ENCODE measurements at regions not wholly inside any gene's neighbourhood (a gene's known extent, or its start where the extent isn't known, plus 50 kb on each side); places are given as distances from the start of the nearest gene placed in this dataset.

DNA sequence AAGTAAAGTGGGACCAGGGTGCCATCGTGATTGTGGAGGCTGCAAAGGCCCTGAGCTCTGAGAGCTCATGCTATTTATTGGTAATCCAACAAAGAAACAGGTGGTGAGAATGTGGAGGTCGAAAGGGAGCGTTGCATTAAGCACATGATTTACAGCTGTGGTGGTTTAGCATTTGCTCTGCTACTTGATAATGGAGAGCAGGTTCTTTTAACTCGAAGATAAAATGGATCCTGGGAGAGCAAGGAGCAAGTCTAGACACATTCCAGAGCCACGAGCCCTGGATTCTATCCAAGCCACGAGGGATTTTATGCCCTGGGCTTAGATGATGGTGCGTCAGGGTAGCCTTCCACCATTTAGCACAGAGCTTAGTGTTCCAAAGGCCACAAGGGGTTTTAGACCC lies 1710.1 kb upstream of the CDH9 start:
- Histone ChIP-seq H3K4me2 (ENCODE audit: extremely low read depth, insufficient read depth, low read length) (no peak overlapping the region), H3K4me1 (ENCODE audit: control insufficient read depth, extremely low read depth, insufficient read depth, low read length) (no peaks in the 10 kb centered on the region), H3K9me3 (ENCODE audit: control insufficient read depth, insufficient read depth, low read depth, low read length) (no peaks in the 10 kb centered on the region), H3K27me3 (ENCODE audit: control insufficient read depth, insufficient read depth, low read length) (no peaks in the 10 kb centered on the region), H3K36me3 (ENCODE audit: control insufficient read depth, insufficient read depth, low read length) (no peaks in the 10 kb centered on the region), H3K79me2 (ENCODE audit: control insufficient read depth, insufficient read depth, low read length) (no peaks in the 10 kb centered on the region), H4K20me1 (ENCODE audit: control insufficient read depth, extremely low read depth, insufficient read depth, low read length) (no peaks in the 10 kb centered on the region), H2AFZ (ENCODE audit: low read length) (no peak overlapping the region), H3K4me3 (replicated peaks in 1 of 4; ENCODE audit: control extremely low read depth in 1 of 4, insufficient read depth in 1 of 4, low read depth in 3 of 4, low read length in 4 of 4) (no peak overlapping the region), H3K9ac (ENCODE audit: insufficient read depth, low read length) (no peak overlapping the region), H3K27ac (ENCODE audit: insufficient read depth, low read length) (no peak overlapping the region)
- TF ChIP-seq EZH2 (IDR thresholded peaks at IDR 0.05; ENCODE audit: low read length, missing control alignments): no peak
- TF ChIP-seq, protein P1, sequence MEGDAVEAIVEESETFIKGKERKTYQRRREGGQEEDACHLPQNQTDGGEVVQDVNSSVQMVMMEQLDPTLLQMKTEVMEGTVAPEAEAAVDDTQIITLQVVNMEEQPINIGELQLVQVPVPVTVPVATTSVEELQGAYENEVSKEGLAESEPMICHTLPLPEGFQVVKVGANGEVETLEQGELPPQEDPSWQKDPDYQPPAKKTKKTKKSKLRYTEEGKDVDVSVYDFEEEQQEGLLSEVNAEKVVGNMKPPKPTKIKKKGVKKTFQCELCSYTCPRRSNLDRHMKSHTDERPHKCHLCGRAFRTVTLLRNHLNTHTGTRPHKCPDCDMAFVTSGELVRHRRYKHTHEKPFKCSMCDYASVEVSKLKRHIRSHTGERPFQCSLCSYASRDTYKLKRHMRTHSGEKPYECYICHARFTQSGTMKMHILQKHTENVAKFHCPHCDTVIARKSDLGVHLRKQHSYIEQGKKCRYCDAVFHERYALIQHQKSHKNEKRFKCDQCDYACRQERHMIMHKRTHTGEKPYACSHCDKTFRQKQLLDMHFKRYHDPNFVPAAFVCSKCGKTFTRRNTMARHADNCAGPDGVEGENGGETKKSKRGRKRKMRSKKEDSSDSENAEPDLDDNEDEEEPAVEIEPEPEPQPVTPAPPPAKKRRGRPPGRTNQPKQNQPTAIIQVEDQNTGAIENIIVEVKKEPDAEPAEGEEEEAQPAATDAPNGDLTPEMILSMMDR (conservative IDR thresholded peaks at IDR 0.05 in 1 of 2, IDR thresholded peaks at IDR 0.05 in 1 of 2; ENCODE audit: low read depth in 1 of 2, low read length in 2 of 2): no peak
- peak in 1 of 2 donors; percentile 14 for DNase-seq (ENCODE audit: low read depth in 2 of 2)

DNA sequence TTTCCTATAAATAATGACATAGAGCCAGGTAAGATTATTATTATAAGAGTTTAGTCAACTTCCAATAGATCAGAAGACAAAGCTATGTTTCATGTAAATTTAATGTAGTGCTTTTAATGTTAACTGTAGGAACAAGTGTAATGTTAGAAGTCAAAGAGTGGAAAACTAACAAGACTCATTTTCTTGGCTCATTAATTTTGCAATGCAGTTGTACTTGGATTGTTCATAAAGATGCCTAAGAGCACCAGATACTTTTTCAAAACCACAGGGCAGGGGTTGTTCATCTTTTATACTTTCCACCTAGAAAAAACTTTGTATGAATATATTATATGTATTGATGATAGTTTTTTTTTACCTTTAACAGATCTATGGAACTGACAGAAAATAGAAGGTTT lies 1705.3 kb upstream of the CDH9 start:
- H3K4me3 ChIP-seq (replicated peaks in 1 of 4; ENCODE audit: control extremely low read depth in 1 of 4, insufficient read depth in 1 of 4, low read depth in 3 of 4, low read length in 4 of 4): no peak overlapping the region
- TF ChIP-seq, protein P1 (conservative IDR thresholded peaks at IDR 0.05 in 1 of 2, IDR thresholded peaks at IDR 0.05 in 1 of 2; ENCODE audit: low read depth in 1 of 2, low read length in 2 of 2): no peak
- TF ChIP-seq EZH2 (IDR thresholded peaks at IDR 0.05; ENCODE audit: low read length, missing control alignments): no peak
- no peak overlapping the region for H3K4me2 ChIP-seq (ENCODE audit: extremely low read depth, insufficient read depth, low read length)
- H3K27me3 ChIP-seq (ENCODE audit: control insufficient read depth, insufficient read depth, low read length): no peaks in the 10 kb centered on the region
- no peaks in the 10 kb centered on the region for H3K79me2 ChIP-seq (ENCODE audit: control insufficient read depth, insufficient read depth, low read length)
- no peak overlapping the region for H3K9ac ChIP-seq (ENCODE audit: insufficient read depth, low read length)
- H3K4me1 ChIP-seq (ENCODE audit: control insufficient read depth, extremely low read depth, insufficient read depth, low read length): no peaks in the 10 kb centered on the region
- H2AFZ ChIP-seq (ENCODE audit: low read length): no peak overlapping the region
- H3K36me3 ChIP-seq (ENCODE audit: control insufficient read depth, insufficient read depth, low read length): no peaks in the 10 kb centered on the region
- H4K20me1 ChIP-seq (ENCODE audit: control insufficient read depth, extremely low read depth, insufficient read depth, low read length): no peaks in the 10 kb centered on the region
- H3K9me3 ChIP-seq (ENCODE audit: control insufficient read depth, insufficient read depth, low read depth, low read length): no peaks in the 10 kb centered on the region
- no peak overlapping the region for H3K27ac ChIP-seq (ENCODE audit: insufficient read depth, low read length)
- DNase-seq (ENCODE audit: low read depth in 2 of 2): no peak

DNA sequence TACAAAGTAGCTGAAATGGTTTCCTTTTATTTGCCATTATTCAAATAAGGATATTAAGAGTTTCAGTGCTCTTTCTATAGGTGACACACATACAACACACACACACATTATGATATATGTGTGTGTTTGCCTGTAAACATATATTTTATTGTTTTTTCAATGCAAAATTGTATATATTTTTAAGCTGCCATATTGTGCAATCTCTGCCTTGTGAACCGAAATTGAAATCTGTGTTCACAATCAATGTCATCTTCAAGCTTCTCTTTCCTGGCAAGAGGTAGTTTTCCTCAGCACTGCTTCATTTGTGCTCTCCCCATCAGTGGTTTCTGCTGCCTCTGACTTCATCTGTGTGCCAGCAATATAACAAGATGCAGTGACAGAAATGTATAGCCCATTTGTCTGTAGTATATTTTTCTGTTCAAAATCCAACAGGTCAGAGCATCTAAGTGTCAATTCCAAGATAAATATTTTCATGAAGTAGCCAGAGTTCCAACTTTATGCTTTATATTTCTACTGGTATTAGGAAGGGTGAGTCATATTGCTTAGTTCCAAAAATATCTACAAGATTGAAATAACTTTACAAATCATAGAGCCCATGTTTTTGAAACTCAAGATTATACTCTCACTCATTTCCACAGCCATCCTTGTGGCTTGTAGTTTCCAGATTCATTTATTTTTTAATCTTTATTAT lies 1704.8 kb upstream of the CDH9 start:
- Histone ChIP-seq H3K9me3 (ENCODE audit: control insufficient read depth, insufficient read depth, low read depth, low read length) (no peaks in the 10 kb centered on the region), H3K4me2 (ENCODE audit: extremely low read depth, insufficient read depth, low read length) (no peak overlapping the region), H3K4me3 (replicated peaks in 1 of 4; ENCODE audit: control extremely low read depth in 1 of 4, insufficient read depth in 1 of 4, low read depth in 3 of 4, low read length in 4 of 4) (no peak overlapping the region), H3K27ac (ENCODE audit: insufficient read depth, low read length) (no peak overlapping the region), H2AFZ (ENCODE audit: low read length) (no peak overlapping the region), H3K4me1 (ENCODE audit: control insufficient read depth, extremely low read depth, insufficient read depth, low read length) (no peaks in the 10 kb centered on the region), H4K20me1 (ENCODE audit: control insufficient read depth, extremely low read depth, insufficient read depth, low read length) (no peaks in the 10 kb centered on the region), H3K27me3 (ENCODE audit: control insufficient read depth, insufficient read depth, low read length) (no peaks in the 10 kb centered on the region), H3K9ac (ENCODE audit: insufficient read depth, low read length) (no peak overlapping the region), H3K36me3 (ENCODE audit: control insufficient read depth, insufficient read depth, low read length) (no peaks in the 10 kb centered on the region), H3K79me2 (ENCODE audit: control insufficient read depth, insufficient read depth, low read length) (no peaks in the 10 kb centered on the region)
- TF ChIP-seq EZH2 (IDR thresholded peaks at IDR 0.05; ENCODE audit: low read length, missing control alignments): no peak
- TF ChIP-seq, protein P1 (conservative IDR thresholded peaks at IDR 0.05 in 1 of 2, IDR thresholded peaks at IDR 0.05 in 1 of 2; ENCODE audit: low read depth in 1 of 2, low read length in 2 of 2): no peak
- DNase-seq (ENCODE audit: low read depth in 2 of 2): peak in 1 of 2 donors; percentile 24

Measured in fibroblast of lung (primary cell).